Tibial artery (tissue), 4 donors: ENCODE measurements at regions not wholly inside any gene's neighbourhood (a gene's known extent, or its start where the extent isn't known, plus 50 kb on each side); places are given as distances from the start of the nearest gene placed in this dataset.

ENCODE experiments used
- DNase-seq, 2 donors: peaks; one replicate each; pipeline ENCODE4 v3.0.0-alpha.2; 2019
- H3K27ac ChIP-seq, 2 donors: fragments of 200-600 bp; sonication (generic) in 1 of 2; 1 replicate in 1 of 2; 2 replicates in 1 of 2; pipeline ENCODE4 v1.5.1; 2018 to 2019; ENCODE audit warnings: mild to moderate bottlenecking in 1 of 2
- H3K27me3 ChIP-seq, 2 donors: fragments of 200-600 bp; sonication (generic) in 1 of 2; one replicate each; pipeline versions ENCODE4 v1.5.1 to v1.6.0; 2016 to 2019
- H3K36me3 ChIP-seq, 3 donors: fragments of 200-600 bp; sonication (generic) in 2 of 3; one replicate each; pipeline ENCODE4 v1.5.1; 2016 to 2019; ENCODE audit warnings: mild to moderate bottlenecking in 2 of 3
- H3K4me1 ChIP-seq, 4 donors: fragments of 200-600 bp; sonication (generic) in 2 of 4; 1 replicate in 3 of 4; 2 replicates in 1 of 4; pipeline ENCODE4 v1.5.1; 2016 to 2019
- H3K4me3 ChIP-seq, 2 donors: fragments of 200-600 bp; sonication (generic) in 1 of 2; 1 replicate in 1 of 2; 2 replicates in 1 of 2; pipeline ENCODE4 v1.5.1; 2018 to 2019; ENCODE audit warnings: mild to moderate bottlenecking in 2 of 2
- H3K9me3 ChIP-seq, 3 donors: fragments of 200-600 bp; sonication (generic) in 1 of 3; one replicate each; pipeline ENCODE4 v1.5.1; 2016 to 2019
- CTCF ChIP-seq, 2 experiments: fragments of 200-600 bp in 1 of 2; fragments of 450-650 bp in 1 of 2; IDR thresholded peaks; one replicate each; pipeline ENCODE4 v1.5.1; 2017 to 2019; ENCODE audit warnings: antibody characterized with exemption in 2 of 2, mild to moderate bottlenecking in 1 of 2, moderate library complexity in 1 of 2
- intact Hi-C: fragments of 100-400 bp; cut with DNase I; formaldehyde crosslinking; loops from one replicate; pipeline ENCODE4 v1.15.0; 2023; ENCODE audit warnings: low total_unique reads

DNA sequence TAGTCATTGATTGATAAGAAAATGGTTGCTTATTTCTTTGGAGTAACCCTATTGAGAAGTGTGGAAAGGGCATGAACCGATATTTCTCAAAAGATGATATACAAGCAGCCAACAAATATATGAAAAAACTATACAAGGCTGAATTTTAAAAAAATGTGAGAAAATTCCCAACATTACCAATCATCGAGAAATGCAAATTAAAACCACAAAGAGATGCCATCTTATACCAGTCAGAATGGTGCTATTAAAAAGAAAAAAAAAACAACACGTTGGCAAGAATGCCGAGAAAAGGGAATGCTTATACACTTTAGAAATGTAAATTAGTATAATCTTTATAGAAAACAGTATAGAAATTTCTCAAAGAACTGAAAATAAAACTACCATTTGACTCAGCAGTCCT is 77.7 kb upstream of the ROBO1 start:
- TF ChIP-seq CTCF (IDR thresholded peaks at IDR 0.05) = no peak
- H3K9me3 ChIP-seq = no peaks in the 10 kb centered on the region
- intact Hi-C loops = no loop called here
- H3K4me1 ChIP-seq = peaks cover 0 to 16% (median 0%) of the 10 kb centered on the region in 4 donors
- H3K27ac ChIP-seq = no peak overlapping the region
- no peaks in the 10 kb centered on the region for H3K27me3 ChIP-seq
- H3K4me3 ChIP-seq = no peak overlapping the region
- H3K36me3 ChIP-seq = no peaks in the 10 kb centered on the region
- DNase-seq = no peak

DNA sequence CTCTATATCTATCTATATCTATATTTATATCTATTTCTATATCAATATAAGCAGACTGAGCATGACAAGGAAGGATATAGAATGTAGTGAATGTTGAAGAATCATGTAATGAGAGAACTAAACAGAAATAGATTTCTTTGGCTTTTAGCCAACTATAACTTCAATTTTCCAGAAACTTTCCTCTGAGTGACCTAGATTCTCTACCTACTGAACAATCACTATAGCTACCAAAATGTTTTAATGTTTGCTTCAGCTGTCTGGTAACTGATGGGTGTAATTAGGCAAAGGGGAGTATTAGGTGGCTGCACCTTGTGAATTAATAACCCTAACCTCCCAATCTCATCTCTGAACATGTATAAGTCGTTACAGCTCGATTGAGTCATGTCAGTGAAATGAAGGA is 76.4 kb upstream of the ROBO1 start:
- intact Hi-C loops = no loop called here
- no peak for DNase-seq
- Histone ChIP-seq H3K27me3 (no peaks in the 10 kb centered on the region), H3K4me1 (peaks cover 0 to 16% (median 0%) of the 10 kb centered on the region in 4 donors), H3K36me3 (no peaks in the 10 kb centered on the region), H3K4me3 (no peak overlapping the region), H3K9me3 (no peaks in the 10 kb centered on the region), H3K27ac (no peak overlapping the region)
- no peak for TF ChIP-seq CTCF (IDR thresholded peaks at IDR 0.05)

GRCh38 chr3:79843180-79843579 is 75.4 kb upstream of the ROBO1 start:
- intact Hi-C loops = no loop called here

DNA sequence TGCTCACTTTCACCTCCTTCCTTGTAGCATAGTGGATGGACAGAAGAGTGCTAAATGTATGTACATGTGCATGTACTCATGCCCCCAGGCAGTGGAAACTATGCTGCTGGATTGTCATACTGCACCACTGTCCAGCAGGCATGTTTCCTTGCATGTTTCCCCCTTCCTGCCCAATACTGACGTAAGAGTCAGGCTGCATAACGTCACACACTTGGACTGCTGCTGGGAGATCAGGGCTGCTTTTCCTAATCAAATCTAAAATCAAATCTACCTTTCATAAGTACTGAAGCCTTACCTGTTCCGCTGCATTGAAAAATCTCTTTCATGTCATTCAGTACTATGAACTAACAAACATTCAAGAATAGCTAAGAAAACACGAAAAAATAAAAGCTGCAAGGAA is 67.9 kb upstream of the ROBO1 start:
- intact Hi-C loops = no loop called here
- no peak for TF ChIP-seq CTCF (IDR thresholded peaks at IDR 0.05)
- DNase-seq = no peak
- Histone ChIP-seq H3K36me3 (no peaks in the 10 kb centered on the region), H3K4me1 (no peaks in the 10 kb centered on the region), H3K9me3 (no peaks in the 10 kb centered on the region), H3K4me3 (no peak overlapping the region), H3K27me3 (no peaks in the 10 kb centered on the region), H3K27ac (no peak overlapping the region)

More at GRCh38 chr3:79843180-79843579, 75.4 kb upstream of the ROBO1 start:
- H3K36me3 ChIP-seq = no peaks in the 10 kb centered on the region
- H3K9me3 ChIP-seq = no peaks in the 10 kb centered on the region
- H3K4me3 ChIP-seq = no peak overlapping the region
- TF ChIP-seq CTCF (IDR thresholded peaks at IDR 0.05) = no peak
- DNase-seq = no peak
- no peaks in the 10 kb centered on the region for H3K27me3 ChIP-seq
- H3K27ac ChIP-seq = no peak overlapping the region
- H3K4me1 ChIP-seq = peaks cover 0 to 16% (median 0%) of the 10 kb centered on the region in 4 donors

DNA sequence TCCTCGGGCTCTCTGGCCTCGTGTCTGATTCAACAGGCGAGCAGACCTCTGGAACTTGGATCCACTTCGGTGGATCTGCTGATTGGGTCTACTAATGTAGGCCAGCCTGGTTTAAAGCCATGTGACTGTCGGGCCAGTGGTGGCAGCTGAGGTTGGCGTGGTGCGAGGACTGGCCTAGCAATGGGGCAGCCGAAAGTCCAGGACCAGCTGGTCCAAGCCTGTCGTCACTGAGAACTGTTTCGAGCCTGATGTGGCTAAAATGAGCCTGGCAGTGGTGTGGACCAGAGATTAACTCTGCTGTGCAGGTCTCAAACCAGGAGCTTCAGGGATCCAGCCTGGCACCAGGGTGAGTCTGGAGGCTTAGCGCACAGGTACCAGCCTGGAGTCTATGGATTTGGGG is 56.4 kb upstream of the ROBO1 start:
- H3K27me3 ChIP-seq = no peaks in the 10 kb centered on the region
- no peaks in the 10 kb centered on the region for H3K36me3 ChIP-seq
- no peak overlapping the region for H3K4me3 ChIP-seq
- TF ChIP-seq CTCF (IDR thresholded peaks at IDR 0.05) = no peak
- no peaks in the 10 kb centered on the region for H3K4me1 ChIP-seq
- intact Hi-C loops = no loop called here
- no peak overlapping the region for H3K27ac ChIP-seq
- no peaks in the 10 kb centered on the region for H3K9me3 ChIP-seq
- no peak for DNase-seq

DNA sequence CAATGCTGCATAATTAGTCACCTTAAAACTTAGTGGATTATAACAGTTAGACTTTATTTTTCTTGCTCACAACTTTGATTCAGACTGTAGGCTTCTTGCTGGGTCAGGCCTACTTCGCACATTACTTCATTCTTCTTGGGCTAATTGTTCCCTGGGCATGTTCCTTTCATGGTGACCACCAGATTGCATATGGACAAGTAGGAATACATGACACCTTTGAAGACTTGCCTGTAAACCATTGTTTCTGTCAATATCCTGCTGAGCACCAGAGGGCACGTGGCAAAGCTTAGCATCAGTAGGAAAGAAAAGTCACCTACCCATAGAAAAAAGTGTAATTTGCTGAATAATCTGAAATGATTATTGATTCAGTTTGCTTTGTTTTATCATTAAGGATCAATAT is 54.3 kb upstream of the ROBO1 start:
- H3K27ac ChIP-seq = no peak overlapping the region
- intact Hi-C loops = no loop called here

More for the DNA sequence above, 54.3 kb upstream of the ROBO1 start:
- Histone ChIP-seq H3K4me1 (no peaks in the 10 kb centered on the region), H3K36me3 (no peaks in the 10 kb centered on the region), H3K27me3 (no peaks in the 10 kb centered on the region), H3K4me3 (no peak overlapping the region), H3K9me3 (peaks cover 0 to 4% (median 0%) of the 10 kb centered on the region in 3 donors)
- no peak for TF ChIP-seq CTCF (IDR thresholded peaks at IDR 0.05)
- no peak for DNase-seq
